LNCaP clone FGC (cell line): ENCODE measurements at regions not wholly inside any gene's neighbourhood (a gene's known extent, or its start where the extent isn't known, plus 50 kb on each side); places are given as distances from the start of the nearest gene placed in this dataset.

Experiments
- DNase-seq: peaks from one replicate; pipeline ENCODE4 v3.0.0-alpha.2; 2011; ENCODE audit warnings: low read depth
- H3K4me3 ChIP-seq: 2 replicates; pipeline ENCODE4 v1.5.1; 2011; ENCODE audit warnings: mild to moderate bottlenecking, low read depth, low read length, control low read depth
- CTCF ChIP-seq: IDR thresholded peaks from 2 replicates; pipeline ENCODE4 v1.5.1; 2012; ENCODE audit warnings: mild to moderate bottlenecking; ENCODE audit not compliant: control insufficient read depth, insufficient read depth; ENCODE audit errors: extremely low read depth

GRCh38 chr10:6944436-6944835 is 364.4 kb upstream of the PRKCQ start:
- DNase-seq = no peak
- no peak overlapping the region for H3K4me3 ChIP-seq
- no peak for TF ChIP-seq CTCF

GRCh38 chr10:6938384-6938783 is 358.3 kb upstream of the PRKCQ start:
- no peak for TF ChIP-seq CTCF
- no peak overlapping the region for H3K4me3 ChIP-seq
- DNase-seq = no peak

GRCh38 chr10:6936931-6937330 is 356.9 kb upstream of the PRKCQ start:
- TF ChIP-seq CTCF = no peak
- H3K4me3 ChIP-seq = no peak overlapping the region
- no peak for DNase-seq

GRCh38 chr10:6929148-6929830 is 349.2 kb upstream of the PRKCQ start:
- TF ChIP-seq CTCF = no peak
- H3K4me3 ChIP-seq = no peak overlapping the region
- DNase-seq = no peak

GRCh38 chr10:6928586-6928985 is 348.5 kb upstream of the PRKCQ start:
- DNase-seq = no peak
- no peak overlapping the region for H3K4me3 ChIP-seq
- TF ChIP-seq CTCF = no peak

- no peak for DNase-seq
- TF ChIP-seq CTCF = no peak
- H3K4me3 ChIP-seq = no peak overlapping the region
These were observed 346.9 kb upstream of the PRKCQ start for GRCh38 chr10:6926971-6927370.

- no peak for DNase-seq
- H3K4me3 ChIP-seq = no peak overlapping the region
- TF ChIP-seq CTCF = no peak
These were observed 345.1 kb upstream of the PRKCQ start for GRCh38 chr10:6925146-6925545.
